ENCODE measurements at regions not wholly inside any gene's neighbourhood (a gene's known extent, or its start where the extent isn't known, plus 50 kb on each side); places are given as distances from the start of the nearest gene placed in this dataset.

- TF ChIP-seq TAF1 (IDR thresholded peaks at IDR 0.05; ENCODE audit: low read depth) (no peak), NFIC (IDR thresholded peaks at IDR 0.05) (no peak), EGR1 (IDR thresholded peaks at IDR 0.05) (no peak), RAD21 (IDR thresholded peaks at IDR 0.05; ENCODE audit: low read depth) (no peak), EP300 (IDR thresholded peaks at IDR 0.05; ENCODE audit: borderline replicate concordance) (no peak), CEBPB (IDR thresholded peaks at IDR 0.05) (no peak)
Measured at GRCh38 chr6:22455378-22455777, 114.0 kb upstream of the HDGFL1 start.

Measured in Ishikawa (cell line).